ENCODE measurements at regions not wholly inside any gene's neighbourhood (a gene's known extent, or its start where the extent isn't known, plus 50 kb on each side); places are given as distances from the start of the nearest gene placed in this dataset.

DNA sequence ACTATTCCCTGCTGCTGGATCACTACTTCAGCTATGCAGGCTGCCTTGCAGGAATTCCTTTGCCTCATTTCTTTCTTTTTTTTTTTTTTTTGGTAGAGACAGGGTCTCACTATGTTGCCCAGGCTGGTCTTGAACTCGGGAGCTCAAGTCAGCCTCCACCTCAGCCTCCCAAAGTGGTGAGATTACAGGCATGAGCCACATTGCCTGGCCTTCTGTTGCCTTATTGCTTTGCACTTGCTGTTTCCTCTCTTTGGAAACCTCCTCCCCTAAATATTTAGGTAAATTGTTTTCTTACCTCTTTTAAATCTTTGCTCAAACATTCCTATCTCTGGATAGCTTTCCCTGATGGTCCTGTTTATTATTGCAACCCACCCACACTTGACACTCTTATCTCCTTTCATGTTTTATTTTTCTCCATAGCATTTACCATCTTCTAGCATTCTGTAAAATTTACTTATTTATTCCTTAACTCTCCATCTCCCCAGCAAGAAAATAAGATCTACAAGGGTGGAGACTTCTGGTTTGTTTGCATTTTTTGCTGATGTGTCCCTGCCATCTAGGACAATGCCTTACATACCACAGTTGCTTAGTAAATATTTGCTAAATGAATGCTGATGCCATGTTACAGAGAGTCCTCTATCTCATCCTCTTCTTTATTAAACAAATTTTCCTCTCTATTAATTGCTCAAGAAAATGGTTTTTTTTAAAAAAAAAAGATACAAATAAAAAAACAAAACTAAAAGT lies 134.8 kb downstream of the P2RY1 start:
- H3K9ac ChIP-seq (ENCODE audit: control insufficient read depth, extremely low read depth, insufficient read depth, low read length), result no peak overlapping the region
- no peak overlapping the region for H3K4me2 ChIP-seq (ENCODE audit: control insufficient read depth, extremely low read depth, insufficient read depth, low read depth, low read length)
- peak overlapping the region; percentile 37 for H3K27ac ChIP-seq (ENCODE audit: control insufficient read depth, insufficient read depth, low read length)
- no peaks in the 10 kb centered on the region for H3K27me3 ChIP-seq (ENCODE audit: control insufficient read depth, extremely low read depth, insufficient read depth, low read length)
- peak; percentile 17 for DNase-seq (ENCODE audit: low read depth, low spot score)
- no peaks in the 10 kb centered on the region for H3K79me2 ChIP-seq (ENCODE audit: control insufficient read depth, insufficient read depth, low read length)
- FAIRE-seq, result no peak
- no peak overlapping the region for H3K4me3 ChIP-seq (ENCODE audit: control insufficient read depth in 2 of 3, extremely low read depth in 1 of 3, insufficient read depth in 2 of 3, low read depth in 1 of 3, low read length in 3 of 3)
- no peaks in the 10 kb centered on the region for H3K36me3 ChIP-seq (ENCODE audit: control insufficient read depth in 2 of 2, extremely low read depth in 1 of 2, insufficient read depth in 2 of 2, low read length in 2 of 2)
- H3K4me1 ChIP-seq (ENCODE audit: control insufficient read depth, extremely low read depth, insufficient read depth, low read length), result peaks cover 30% of the 10 kb centered on the region
- TF ChIP-seq, protein P1, sequence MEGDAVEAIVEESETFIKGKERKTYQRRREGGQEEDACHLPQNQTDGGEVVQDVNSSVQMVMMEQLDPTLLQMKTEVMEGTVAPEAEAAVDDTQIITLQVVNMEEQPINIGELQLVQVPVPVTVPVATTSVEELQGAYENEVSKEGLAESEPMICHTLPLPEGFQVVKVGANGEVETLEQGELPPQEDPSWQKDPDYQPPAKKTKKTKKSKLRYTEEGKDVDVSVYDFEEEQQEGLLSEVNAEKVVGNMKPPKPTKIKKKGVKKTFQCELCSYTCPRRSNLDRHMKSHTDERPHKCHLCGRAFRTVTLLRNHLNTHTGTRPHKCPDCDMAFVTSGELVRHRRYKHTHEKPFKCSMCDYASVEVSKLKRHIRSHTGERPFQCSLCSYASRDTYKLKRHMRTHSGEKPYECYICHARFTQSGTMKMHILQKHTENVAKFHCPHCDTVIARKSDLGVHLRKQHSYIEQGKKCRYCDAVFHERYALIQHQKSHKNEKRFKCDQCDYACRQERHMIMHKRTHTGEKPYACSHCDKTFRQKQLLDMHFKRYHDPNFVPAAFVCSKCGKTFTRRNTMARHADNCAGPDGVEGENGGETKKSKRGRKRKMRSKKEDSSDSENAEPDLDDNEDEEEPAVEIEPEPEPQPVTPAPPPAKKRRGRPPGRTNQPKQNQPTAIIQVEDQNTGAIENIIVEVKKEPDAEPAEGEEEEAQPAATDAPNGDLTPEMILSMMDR (optimal IDR thresholded peaks at IDR 0.05 in 1 of 3, IDR thresholded peaks at IDR 0.05 in 1 of 3, conservative IDR thresholded peaks at IDR 0.05 in 1 of 3; ENCODE audit: extremely low read depth in 1 of 3, insufficient read depth in 2 of 3, low read length in 3 of 3), result no peak
- no peak for TF ChIP-seq EZH2 (IDR thresholded peaks at IDR 0.05; ENCODE audit: low read length)
- H4K20me1 ChIP-seq (ENCODE audit: control insufficient read depth, extremely low read depth, insufficient read depth, low read length), result no peaks in the 10 kb centered on the region
- no peaks in the 10 kb centered on the region for H3K9me3 ChIP-seq (ENCODE audit: control insufficient read depth, low read depth, low read length)
- dilution Hi-C loops (cut with MboI; ENCODE audit: extremely low pct_ligation_motif_present, low sequenced_read_pairs), result no loop called here
- no peaks in the 10 kb centered on the region for H3K9me1 ChIP-seq (ENCODE audit: control insufficient read depth, extremely low read depth, insufficient read depth, low read length)
- no peak overlapping the region for H2AFZ ChIP-seq (ENCODE audit: control insufficient read depth, low read length)

DNA sequence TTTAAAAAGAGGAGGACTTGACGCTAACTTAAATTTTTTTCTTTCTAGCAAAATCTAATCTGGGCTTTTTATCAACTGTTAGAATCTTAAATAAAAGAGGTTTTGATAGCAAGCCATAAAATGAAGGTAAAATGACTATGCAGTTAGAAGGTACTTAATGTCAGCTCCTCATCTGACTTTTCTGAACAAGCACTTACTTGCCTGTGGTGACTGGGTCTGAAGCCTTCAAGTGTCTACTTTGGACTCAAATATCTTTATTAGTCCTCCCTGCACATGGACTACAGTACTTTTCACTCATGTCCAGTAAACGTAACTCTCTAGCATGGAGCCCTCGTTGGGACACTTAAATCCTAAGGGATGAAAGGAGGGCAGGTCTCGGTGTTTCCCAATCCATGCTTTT lies 135.9 kb downstream of the P2RY1 start:
- no peak for TF ChIP-seq EZH2 (IDR thresholded peaks at IDR 0.05; ENCODE audit: low read length)
- TF ChIP-seq, protein P1 (optimal IDR thresholded peaks at IDR 0.05 in 1 of 3, IDR thresholded peaks at IDR 0.05 in 1 of 3, conservative IDR thresholded peaks at IDR 0.05 in 1 of 3; ENCODE audit: extremely low read depth in 1 of 3, insufficient read depth in 2 of 3, low read length in 3 of 3), result no peak
- DNase-seq (ENCODE audit: low read depth, low spot score), result no peak

More for the DNA sequence above, 135.9 kb downstream of the P2RY1 start:
- Histone ChIP-seq H4K20me1 (ENCODE audit: control insufficient read depth, extremely low read depth, insufficient read depth, low read length) (no peaks in the 10 kb centered on the region), H3K4me2 (ENCODE audit: control insufficient read depth, extremely low read depth, insufficient read depth, low read depth, low read length) (peak overlapping the region; percentile 22), H3K27me3 (ENCODE audit: control insufficient read depth, extremely low read depth, insufficient read depth, low read length) (no peaks in the 10 kb centered on the region), H3K9me3 (ENCODE audit: control insufficient read depth, low read depth, low read length) (no peaks in the 10 kb centered on the region), H2AFZ (ENCODE audit: control insufficient read depth, low read length) (no peak overlapping the region), H3K4me3 (ENCODE audit: control insufficient read depth in 2 of 3, extremely low read depth in 1 of 3, insufficient read depth in 2 of 3, low read depth in 1 of 3, low read length in 3 of 3) (no peak overlapping the region), H3K9ac (ENCODE audit: control insufficient read depth, extremely low read depth, insufficient read depth, low read length) (no peak overlapping the region), H3K4me1 (ENCODE audit: control insufficient read depth, extremely low read depth, insufficient read depth, low read length) (peaks cover 30% of the 10 kb centered on the region), H3K79me2 (ENCODE audit: control insufficient read depth, insufficient read depth, low read length) (no peaks in the 10 kb centered on the region), H3K36me3 (ENCODE audit: control insufficient read depth in 2 of 2, extremely low read depth in 1 of 2, insufficient read depth in 2 of 2, low read length in 2 of 2) (no peaks in the 10 kb centered on the region), H3K9me1 (ENCODE audit: control insufficient read depth, extremely low read depth, insufficient read depth, low read length) (no peaks in the 10 kb centered on the region), H3K27ac (ENCODE audit: control insufficient read depth, insufficient read depth, low read length) (no peak overlapping the region)
- peak; percentile 55 for FAIRE-seq
- dilution Hi-C loops (cut with MboI; ENCODE audit: extremely low pct_ligation_motif_present, low sequenced_read_pairs), result no loop called here
